Left lung (tissue), 4 donors: ENCODE measurements at regions not wholly inside any gene's neighbourhood (a gene's known extent, or its start where the extent isn't known, plus 50 kb on each side); places are given as distances from the start of the nearest gene placed in this dataset.
A peak's percentile ranks its signal among the peaks of the same experiment; 100 is the strongest.
"Not testable (repeated sequence)": the region's sequence is repeated elsewhere in the genome, so short reads cannot be mapped to it uniquely, and the experiment has no call there.

Experiments used
- ATAC-seq: fragments of 200-7000 bp; cut with Tn5 transposase; one replicate; pipeline ENCODE4 v1.9.1; 2020; ENCODE audit warnings: moderate library complexity
- DNase-seq, 4 donors: peaks; one replicate each; pipeline ENCODE4 v3.0.0-alpha.2; 2013 to 2020
- H3K27ac ChIP-seq, 2 donors: fragments of 200-600 bp; sonication (generic) in 1 of 2; one replicate each; pipeline versions ENCODE4 v1.5.0 to v1.8.0; 2020 to 2021
- H3K27me3 ChIP-seq, 2 donors: fragments of 200-600 bp; sonication (generic) in 1 of 2; one replicate each; pipeline versions ENCODE4 v1.5.0 to v1.8.0; 2020 to 2021
- H3K36me3 ChIP-seq, 2 donors: fragments of 200-600 bp; sonication (generic) in 1 of 2; one replicate each; pipeline versions ENCODE4 v1.5.0 to v1.8.0; 2020 to 2021
- H3K4me1 ChIP-seq, 2 donors: fragments of 200-600 bp; one replicate each; pipeline ENCODE4 v1.8.0; 2021
- H3K4me3 ChIP-seq, 2 donors: fragments of 200-600 bp; sonication (generic) in 1 of 2; one replicate each; pipeline versions ENCODE4 v1.5.0 to v1.8.0; 2020 to 2021; ENCODE audit warnings: mild to moderate bottlenecking in 1 of 2
- H3K9me3 ChIP-seq, 2 donors: fragments of 200-600 bp; sonication (generic) in 1 of 2; one replicate each; pipeline versions ENCODE4 v1.5.0 to v1.8.0; 2020 to 2021
- intact Hi-C, 2 donors: fragments of 100-400 bp; cut with DNase I; formaldehyde crosslinking; loops; one replicate each; pipeline versions ENCODE4 v1.11.2 to v1.14.2; 2022
- TF ChIP-seq, protein P1 (sequence below), 2 donors: fragments of 200-600 bp; sonication (generic) in 1 of 2; IDR thresholded peaks; one replicate each; pipeline versions ENCODE4 v1.5.0 to v1.8.0; 2021; ENCODE audit warnings: antibody characterized with exemption in 2 of 2
- donor health status: DM: no; HTN: yes; CAD: no.
- donor health status: DM: no; HTN: no; CAD: no.

GRCh38 chr12:127125607-127126259 lies 1141.2 kb upstream of the TMEM132C start:
- no peak overlapping the region for H3K27ac ChIP-seq
- H3K4me3 ChIP-seq, result no peak overlapping the region
- no peaks in the 10 kb centered on the region for H3K9me3 ChIP-seq
- TF ChIP-seq, protein P1, sequence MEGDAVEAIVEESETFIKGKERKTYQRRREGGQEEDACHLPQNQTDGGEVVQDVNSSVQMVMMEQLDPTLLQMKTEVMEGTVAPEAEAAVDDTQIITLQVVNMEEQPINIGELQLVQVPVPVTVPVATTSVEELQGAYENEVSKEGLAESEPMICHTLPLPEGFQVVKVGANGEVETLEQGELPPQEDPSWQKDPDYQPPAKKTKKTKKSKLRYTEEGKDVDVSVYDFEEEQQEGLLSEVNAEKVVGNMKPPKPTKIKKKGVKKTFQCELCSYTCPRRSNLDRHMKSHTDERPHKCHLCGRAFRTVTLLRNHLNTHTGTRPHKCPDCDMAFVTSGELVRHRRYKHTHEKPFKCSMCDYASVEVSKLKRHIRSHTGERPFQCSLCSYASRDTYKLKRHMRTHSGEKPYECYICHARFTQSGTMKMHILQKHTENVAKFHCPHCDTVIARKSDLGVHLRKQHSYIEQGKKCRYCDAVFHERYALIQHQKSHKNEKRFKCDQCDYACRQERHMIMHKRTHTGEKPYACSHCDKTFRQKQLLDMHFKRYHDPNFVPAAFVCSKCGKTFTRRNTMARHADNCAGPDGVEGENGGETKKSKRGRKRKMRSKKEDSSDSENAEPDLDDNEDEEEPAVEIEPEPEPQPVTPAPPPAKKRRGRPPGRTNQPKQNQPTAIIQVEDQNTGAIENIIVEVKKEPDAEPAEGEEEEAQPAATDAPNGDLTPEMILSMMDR (IDR thresholded peaks at IDR 0.05), result no peak
- intact Hi-C loops, result no loop called here
- H3K36me3 ChIP-seq, result no peaks in the 10 kb centered on the region
- H3K4me1 ChIP-seq, result no peaks in the 10 kb centered on the region
- DNase-seq (no peak), ATAC-seq (peak; percentile 47)
- no peaks in the 10 kb centered on the region for H3K27me3 ChIP-seq

DNA sequence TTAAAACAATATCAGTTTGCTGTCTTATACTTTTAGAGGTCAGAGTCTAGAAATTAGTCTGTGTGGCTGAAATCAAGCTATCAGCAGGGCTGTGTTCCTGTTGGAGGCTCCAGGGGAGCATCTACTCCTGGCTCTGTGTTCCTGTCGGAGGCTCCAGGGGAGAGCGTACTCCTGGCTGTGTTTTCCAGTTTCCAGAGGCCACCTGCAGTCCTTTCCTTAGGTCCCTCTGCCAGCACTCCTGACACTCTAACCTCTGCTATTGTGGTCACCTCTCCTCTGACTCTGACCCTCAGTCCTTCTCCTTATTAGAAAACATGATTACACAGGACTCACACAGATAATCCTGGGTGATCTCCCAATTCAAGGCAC lies 1140.7 kb upstream of the TMEM132C start:
- intact Hi-C loops, result no loop called here
- no peak for ATAC-seq

DNA sequence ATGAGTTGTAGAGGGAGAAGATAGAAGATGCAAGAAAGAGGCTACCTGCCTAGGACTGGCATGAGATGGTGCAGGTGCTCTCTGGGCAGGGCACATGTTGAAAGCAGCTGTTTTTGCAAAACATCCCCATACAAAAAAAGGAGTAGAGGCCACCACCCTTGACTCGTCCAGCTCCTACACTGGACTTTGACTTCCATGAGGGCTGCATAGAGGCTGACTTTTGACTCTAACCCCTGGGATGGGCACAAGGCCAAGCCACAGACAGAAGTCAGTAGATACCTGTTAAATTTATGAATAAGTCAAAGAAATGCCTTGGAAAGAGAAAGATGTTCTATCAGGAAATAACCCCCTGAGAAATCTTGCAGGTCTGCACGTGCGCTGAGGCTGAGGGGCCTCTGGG lies 1139.1 kb upstream of the TMEM132C start:
- Histone ChIP-seq H3K9me3 (no peaks in the 10 kb centered on the region), H3K27me3 (no peaks in the 10 kb centered on the region), H3K4me1 (no peaks in the 10 kb centered on the region), H3K36me3 (no peaks in the 10 kb centered on the region), H3K27ac (no peak overlapping the region), H3K4me3 (no peak overlapping the region)
- DNase-seq (no peak), ATAC-seq (no peak)
- TF ChIP-seq, protein P1 (IDR thresholded peaks at IDR 0.05), result no peak
- intact Hi-C loops, result no loop called here

More for the DNA sequence above, 1140.7 kb upstream of the TMEM132C start:
- no peaks in the 10 kb centered on the region for H3K27me3 ChIP-seq
- H3K4me3 ChIP-seq, result no peak overlapping the region
- H3K9me3 ChIP-seq, result no peaks in the 10 kb centered on the region
- DNase-seq, result no peak
- H3K36me3 ChIP-seq, result no peaks in the 10 kb centered on the region
- TF ChIP-seq, protein P1 (IDR thresholded peaks at IDR 0.05), result no peak
- H3K4me1 ChIP-seq, result no peaks in the 10 kb centered on the region
- H3K27ac ChIP-seq, result no peak overlapping the region

- Histone ChIP-seq H3K36me3 (no peaks in the 10 kb centered on the region), H3K27ac (no peak overlapping the region), H3K9me3 (no peaks in the 10 kb centered on the region), H3K4me3 (no peak overlapping the region), H3K4me1 (no peaks in the 10 kb centered on the region), H3K27me3 (no peaks in the 10 kb centered on the region)
- TF ChIP-seq, protein P1 (IDR thresholded peaks at IDR 0.05), result no peak
- intact Hi-C loops, result no loop called here
- ATAC-seq (no peak), DNase-seq (no peak)
Measured at GRCh38 chr12:127130506-127131124, 1136.4 kb upstream of the TMEM132C start.

DNA sequence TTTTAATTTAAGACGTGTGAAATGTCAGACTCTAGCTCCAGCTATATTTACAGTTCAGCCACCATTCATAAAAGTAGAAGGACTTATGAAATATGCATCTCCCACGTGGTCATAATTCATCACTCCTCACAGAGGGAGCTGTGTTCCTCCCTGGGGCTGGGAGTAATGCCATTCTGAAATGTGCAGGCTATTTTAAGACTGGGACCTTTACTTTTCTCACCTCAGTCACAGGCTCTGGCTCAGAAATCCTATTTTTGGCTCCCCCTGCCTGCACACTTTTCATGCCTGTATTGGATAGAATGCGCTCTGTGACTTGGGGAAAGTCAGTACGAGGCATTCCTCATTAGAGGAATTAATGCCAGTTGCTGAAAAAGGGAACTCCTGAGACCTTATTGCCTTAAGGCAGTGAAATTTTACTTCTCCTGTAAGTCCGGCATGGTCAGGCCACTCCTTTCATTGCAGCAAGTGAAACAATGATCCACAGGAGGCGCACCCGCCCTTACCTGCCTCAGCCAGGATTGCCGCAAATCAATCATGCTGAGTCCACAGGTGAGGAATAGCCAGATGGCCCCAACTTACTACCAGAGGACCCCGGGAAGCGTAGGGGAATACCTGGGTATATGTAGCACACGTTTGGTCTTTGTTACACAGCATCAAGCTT lies 1133.2 kb upstream of the TMEM132C start:
- Histone ChIP-seq H3K27me3 (no peaks in the 10 kb centered on the region), H3K27ac (no peak overlapping the region), H3K9me3 (no peaks in the 10 kb centered on the region), H3K36me3 (no peaks in the 10 kb centered on the region), H3K4me1 (no peaks in the 10 kb centered on the region), H3K4me3 (no peak overlapping the region)
- DNase-seq (no peak), ATAC-seq (no peak)
- TF ChIP-seq, protein P1 (IDR thresholded peaks at IDR 0.05), result no peak
- intact Hi-C loops, result no loop called here

DNA sequence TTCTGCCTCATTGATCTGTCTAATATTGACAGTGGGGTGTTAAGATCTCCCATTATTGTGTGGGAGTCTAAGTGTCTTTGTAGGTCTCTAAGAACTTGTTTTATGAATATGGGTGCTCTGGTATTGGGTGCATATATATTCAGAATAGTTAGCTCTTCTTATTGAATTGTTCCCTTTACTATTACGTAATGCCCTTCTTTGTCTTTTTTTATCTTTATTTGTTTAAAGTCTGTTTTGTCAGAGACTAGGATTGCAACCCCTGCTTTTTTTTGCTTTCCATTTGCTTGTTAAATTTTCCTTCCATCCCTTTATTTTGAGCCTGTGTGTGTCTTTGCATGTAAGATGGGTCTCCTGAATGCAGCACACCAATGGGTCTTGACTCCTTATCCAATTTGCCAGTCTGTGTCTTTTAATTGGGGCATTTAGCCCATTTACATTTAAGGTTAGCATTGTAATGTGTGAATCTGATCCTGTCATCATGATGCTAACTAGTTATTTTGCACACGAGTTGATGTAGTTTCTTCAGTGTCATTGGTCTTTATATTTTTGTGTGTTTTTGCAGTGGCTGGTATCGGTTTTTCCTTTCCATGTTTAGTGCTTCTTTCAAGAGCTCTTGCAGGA lies 1126.0 kb upstream of the TMEM132C start:
- H3K27ac ChIP-seq, H3K4me3 ChIP-seq, H3K27me3 ChIP-seq, H3K36me3 ChIP-seq, DNase-seq, H3K9me3 ChIP-seq, H3K4me1 ChIP-seq, ATAC-seq, intact Hi-C loops: not testable (repeated sequence)
